Kidney (tissue), 13 donors: ENCODE measurements at regions not wholly inside any gene's neighbourhood (a gene's known extent, or its start where the extent isn't known, plus 50 kb on each side); places are given as distances from the start of the nearest gene placed in this dataset.

ENCODE experiments used
- DNase-seq, 5 donors: peaks; one replicate each; pipeline ENCODE4 v3.0.0-alpha.2; 2013 to 2020
- FAIRE-seq: peaks from 2 replicates; lab custom pipeline; 2012; peaks lifted over from hg19 to GRCh38; lab: Jason Lieb, UNC
- H3K27ac ChIP-seq, 2 donors: one replicate each; pipeline ENCODE4 v1.7.0; 2013; ENCODE audit warnings: low read depth in 2 of 2, low read length in 2 of 2, inconsistent platforms in 1 of 2
- H3K27me3 ChIP-seq: one replicate; pipeline ENCODE4 v1.7.1; 2013; ENCODE audit warnings: low read length, inconsistent platforms; ENCODE audit not compliant: control insufficient read depth, insufficient read depth
- H3K36me3 ChIP-seq, 3 donors: one replicate each; pipeline versions ENCODE4 v1.7.0 to v1.7.1; 2013; ENCODE audit warnings: low read length in 3 of 3, control low read depth in 1 of 3, inconsistent platforms in 1 of 3; ENCODE audit not compliant: insufficient read depth in 3 of 3, control insufficient read depth in 2 of 3
- H3K4me1 ChIP-seq, 3 donors: one replicate each; pipeline versions ENCODE4 v1.7.0 to v1.7.1; 2013; ENCODE audit warnings: low read length in 3 of 3, inconsistent platforms in 1 of 3, low read depth in 1 of 3; ENCODE audit not compliant: control insufficient read depth in 2 of 3, insufficient read depth in 2 of 3
- H3K4me3 ChIP-seq, 3 donors: one replicate each; pipeline versions ENCODE4 v1.7.0 to v1.8.1; 2013; ENCODE audit warnings: low read length in 3 of 3, control low read depth in 1 of 3, inconsistent platforms in 1 of 3
- H3K9ac ChIP-seq, 3 donors: one replicate each; pipeline versions ENCODE4 v1.7.0 to v1.7.1; 2013; ENCODE audit warnings: low read length in 3 of 3, control low read depth in 1 of 3, inconsistent platforms in 1 of 3
- H3K9me3 ChIP-seq, 3 donors: one replicate each; pipeline versions ENCODE4 v1.7.0 to v1.7.1; 2013; ENCODE audit warnings: low read length in 3 of 3, control low read depth in 1 of 3, inconsistent platforms in 1 of 3; ENCODE audit not compliant: control insufficient read depth in 2 of 3, insufficient read depth in 1 of 3
- CTCF ChIP-seq: IDR thresholded peaks from 3 replicates; pipeline ENCODE4 v1.5.1; 2012; ENCODE audit warnings: mild to moderate bottlenecking, moderate library complexity, borderline replicate concordance; ENCODE audit not compliant: insufficient read depth; ENCODE audit errors: extremely low read depth
- intact Hi-C: fragments of 100-400 bp; cut with DNase I; formaldehyde crosslinking; loops from one replicate; pipeline ENCODE4 v1.11.1; 2022
- donor health status: control.
- donor health status: control.
- donor health status: control.
- donor health status: control.
- donor health status: control.
- donor health status: DM: yes; HTN: yes; CAD: no.
- donor health status: Normal renal cell carcinoma (clear cell type).

- TF ChIP-seq CTCF: no peak
- no peak for DNase-seq
- Histone ChIP-seq H3K4me1 (no peaks in the 10 kb centered on the region), H3K27ac (no peak overlapping the region), H3K27me3 (no peaks in the 10 kb centered on the region), H3K4me3 (no peak overlapping the region), H3K9ac (no peak overlapping the region), H3K9me3 (no peaks in the 10 kb centered on the region), H3K36me3 (no peaks in the 10 kb centered on the region)
- FAIRE-seq: no peak
- intact Hi-C loops: no loop called here
Observed at GRCh38 chr15:91515188-91515754, 338.2 kb upstream of the SLCO3A1 start.

GRCh38 chr15:91516866-91517265, 336.6 kb upstream of the SLCO3A1 start:
- H3K36me3 ChIP-seq: no peaks in the 10 kb centered on the region
- no peak for FAIRE-seq
- no peak overlapping the region for H3K4me3 ChIP-seq
- DNase-seq: no peak
- no peaks in the 10 kb centered on the region for H3K27me3 ChIP-seq
- no peaks in the 10 kb centered on the region for H3K4me1 ChIP-seq
- no peaks in the 10 kb centered on the region for H3K9me3 ChIP-seq
- intact Hi-C loops: no loop called here
- TF ChIP-seq CTCF: no peak
- no peak overlapping the region for H3K27ac ChIP-seq
- H3K9ac ChIP-seq: no peak overlapping the region

- no peak for TF ChIP-seq CTCF
- H3K36me3 ChIP-seq: no peaks in the 10 kb centered on the region
- no peaks in the 10 kb centered on the region for H3K27me3 ChIP-seq
- H3K4me3 ChIP-seq: no peak overlapping the region
- H3K27ac ChIP-seq: no peak overlapping the region
- intact Hi-C loops: no loop called here
- no peak for DNase-seq
- H3K9me3 ChIP-seq: no peaks in the 10 kb centered on the region
- no peak for FAIRE-seq
- no peaks in the 10 kb centered on the region for H3K4me1 ChIP-seq
- H3K9ac ChIP-seq: no peak overlapping the region
Observed at GRCh38 chr15:91517491-91518200, 335.9 kb upstream of the SLCO3A1 start.
